MCF 10A (cell line): ENCODE measurements at regions not wholly inside any gene's neighbourhood (a gene's known extent, or its start where the extent isn't known, plus 50 kb on each side); places are given as distances from the start of the nearest gene placed in this dataset.

Source experiments
- BruUV-seq: library from RNA; stranded (reverse); fragments of 400-500 nt; replicated peaks from 2 replicates; lab custom pipeline; 2021; lab: Mats Ljungman, UMichigan
- CTCF ChIA-PET: fragments of 300-600 bp; sonication (Branson Sonifier 250); formaldehyde crosslinking; extraction: SDS; loops from one replicate; lab custom pipeline; 2021; ENCODE audit warnings: antibody characterized with exemption, inconsistent platforms; lab: Yijun Ruan, JAX
- POLR2A ChIA-PET: fragments of 300-600, 350-650 bp; sonication (Branson Sonifier 250); formaldehyde crosslinking; extraction: SDS; loops from one replicate; lab custom pipeline; 2020; ENCODE audit warnings: antibody characterized with exemption, inconsistent platforms; lab: Yijun Ruan, JAX
- DNase-seq: peaks from one replicate; pipeline ENCODE4 v3.0.0-alpha.2; 2018; ENCODE audit not compliant: unreplicated experiment
- H3K27ac Mint-ChIP-seq: one replicate; pipeline ENCODE4 v1.8.0; 2022; ENCODE audit warnings: mild to moderate bottlenecking, low read depth, mixed read lengths; ENCODE audit not compliant: unreplicated experiment
- H3K27me3 Mint-ChIP-seq: one replicate; pipeline ENCODE4 v1.8.0; 2022; ENCODE audit warnings: mixed read lengths; ENCODE audit not compliant: insufficient read depth, unreplicated experiment
- H3K36me3 Mint-ChIP-seq: one replicate; pipeline ENCODE4 v1.8.0; 2022; ENCODE audit warnings: mild to moderate bottlenecking, moderate library complexity, mixed read lengths; ENCODE audit not compliant: insufficient read depth, unreplicated experiment
- H3K4me1 Mint-ChIP-seq: one replicate; pipeline ENCODE4 v1.8.0; 2022; ENCODE audit warnings: mixed read lengths; ENCODE audit not compliant: insufficient read depth, unreplicated experiment
- H3K4me3 Mint-ChIP-seq: one replicate; pipeline ENCODE4 v1.8.0; 2022; ENCODE audit warnings: mild to moderate bottlenecking, moderate library complexity, mixed read lengths; ENCODE audit not compliant: unreplicated experiment
- H3K9me3 Mint-ChIP-seq: one replicate; pipeline ENCODE4 v1.8.0; 2022; ENCODE audit warnings: mixed read lengths; ENCODE audit not compliant: unreplicated experiment
- intact Hi-C: fragments of 100-400 bp; cut with micrococcal nuclease; formaldehyde crosslinking; loops from 2 replicates; pipeline ENCODE4 v1.14.1; 2022
- TF ChIP-seq, protein P1 (sequence below): fragments of 200-600 bp; IDR thresholded peaks from one replicate; pipeline ENCODE4 v1.8.0; 2022; ENCODE audit warnings: antibody characterized with exemption, mild to moderate bottlenecking; ENCODE audit not compliant: unreplicated experiment

GRCh38 chr6:103183831-103184411 lies 1675.8 kb downstream of the HACE1 start:
- no peaks in the 10 kb centered on the region for H3K36me3 Mint-ChIP-seq
- CTCF ChIA-PET, result interaction anchor here (0.6 kb wide), 1 partner anchor 8 kb away, joined by 3 read pairs; no protein-coding TSS in a partner anchor

DNA sequence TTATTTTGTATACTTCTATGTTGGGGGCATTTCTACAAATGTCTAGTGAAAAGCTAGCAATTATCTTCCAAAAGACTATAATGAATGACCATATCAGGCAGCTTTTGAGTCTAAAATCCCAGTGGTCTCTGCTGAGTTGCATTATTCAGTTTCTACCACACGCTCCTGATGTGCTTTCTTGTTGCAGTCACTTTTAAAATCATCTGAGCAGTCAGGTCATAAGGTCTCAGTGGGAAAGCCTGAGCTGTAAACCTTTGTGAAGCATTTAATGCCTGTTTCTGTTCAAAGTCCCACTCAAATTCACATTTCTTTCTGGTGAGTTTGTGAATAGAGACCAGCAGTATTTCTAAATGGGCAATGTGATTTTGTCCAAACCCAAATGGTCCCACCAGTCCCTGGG lies 1681.5 kb downstream of the HACE1 start:
- no peak overlapping the region for H3K27ac Mint-ChIP-seq
- H3K36me3 Mint-ChIP-seq, result no peaks in the 10 kb centered on the region
- H3K9me3 Mint-ChIP-seq, result no peaks in the 10 kb centered on the region
- no peaks in the 10 kb centered on the region for H3K4me1 Mint-ChIP-seq
- H3K4me3 Mint-ChIP-seq, result no peak overlapping the region
- ChIA-PET CTCF (no interaction called here), POLR2A (no interaction called here)
- DNase-seq, result no peak
- no TSS peak for BruUV-seq
- TF ChIP-seq, protein P1, sequence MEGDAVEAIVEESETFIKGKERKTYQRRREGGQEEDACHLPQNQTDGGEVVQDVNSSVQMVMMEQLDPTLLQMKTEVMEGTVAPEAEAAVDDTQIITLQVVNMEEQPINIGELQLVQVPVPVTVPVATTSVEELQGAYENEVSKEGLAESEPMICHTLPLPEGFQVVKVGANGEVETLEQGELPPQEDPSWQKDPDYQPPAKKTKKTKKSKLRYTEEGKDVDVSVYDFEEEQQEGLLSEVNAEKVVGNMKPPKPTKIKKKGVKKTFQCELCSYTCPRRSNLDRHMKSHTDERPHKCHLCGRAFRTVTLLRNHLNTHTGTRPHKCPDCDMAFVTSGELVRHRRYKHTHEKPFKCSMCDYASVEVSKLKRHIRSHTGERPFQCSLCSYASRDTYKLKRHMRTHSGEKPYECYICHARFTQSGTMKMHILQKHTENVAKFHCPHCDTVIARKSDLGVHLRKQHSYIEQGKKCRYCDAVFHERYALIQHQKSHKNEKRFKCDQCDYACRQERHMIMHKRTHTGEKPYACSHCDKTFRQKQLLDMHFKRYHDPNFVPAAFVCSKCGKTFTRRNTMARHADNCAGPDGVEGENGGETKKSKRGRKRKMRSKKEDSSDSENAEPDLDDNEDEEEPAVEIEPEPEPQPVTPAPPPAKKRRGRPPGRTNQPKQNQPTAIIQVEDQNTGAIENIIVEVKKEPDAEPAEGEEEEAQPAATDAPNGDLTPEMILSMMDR, result no peak
- intact Hi-C loops, result no loop called here
- H3K27me3 Mint-ChIP-seq, result no peaks in the 10 kb centered on the region

More at GRCh38 chr6:103183831-103184411, 1675.8 kb downstream of the HACE1 start:
- POLR2A ChIA-PET, result no interaction called here
- Mint-ChIP-seq H3K4me1 (no peaks in the 10 kb centered on the region), H3K27ac (no peak overlapping the region), H3K27me3 (no peaks in the 10 kb centered on the region), H3K4me3 (no peak overlapping the region), H3K9me3 (no peaks in the 10 kb centered on the region)
- DNase-seq, result peak; percentile 17
- TF ChIP-seq, protein P1, result no peak
- BruUV-seq, result no TSS peak
- intact Hi-C loops, result no loop called here

- ChIA-PET CTCF (no interaction called here), POLR2A (no interaction called here)
- Mint-ChIP-seq H3K27ac (no peak overlapping the region), H3K4me3 (no peak overlapping the region), H3K4me1 (no peaks in the 10 kb centered on the region), H3K27me3 (no peaks in the 10 kb centered on the region), H3K36me3 (no peaks in the 10 kb centered on the region), H3K9me3 (no peaks in the 10 kb centered on the region)
- DNase-seq, result peak; percentile 4
- no TSS peak for BruUV-seq
- TF ChIP-seq, protein P1, result no peak
- intact Hi-C loops, result no loop called here
Measured at GRCh38 chr6:103177791-103178190, 1681.9 kb downstream of the HACE1 start.

DNA sequence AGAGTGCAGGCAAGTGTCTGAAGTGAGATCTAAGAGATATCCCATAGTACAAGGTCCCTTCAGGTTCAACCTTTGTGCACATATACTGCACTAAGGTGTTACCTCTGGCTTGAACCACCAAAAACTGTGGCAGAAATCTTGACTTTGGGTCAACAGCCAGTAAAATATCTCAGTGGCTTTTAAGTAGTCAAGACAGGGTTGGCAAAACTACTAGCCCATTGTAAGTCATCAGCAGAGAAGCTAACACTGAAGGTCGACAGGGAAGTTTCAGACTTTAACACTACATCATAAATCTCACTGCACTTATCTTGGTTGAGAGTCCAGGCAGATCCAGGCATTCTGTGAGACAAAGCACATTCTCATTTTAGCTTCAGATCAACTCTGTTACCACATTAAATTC lies 1684.7 kb downstream of the HACE1 start:
- Mint-ChIP-seq H3K27ac (no peak overlapping the region), H3K36me3 (no peaks in the 10 kb centered on the region), H3K4me3 (no peak overlapping the region), H3K4me1 (no peaks in the 10 kb centered on the region), H3K9me3 (no peaks in the 10 kb centered on the region), H3K27me3 (no peaks in the 10 kb centered on the region)
- TF ChIP-seq, protein P1, result no peak
- BruUV-seq, result no TSS peak
- POLR2A ChIA-PET, result no interaction called here
- DNase-seq, result no peak
- intact Hi-C loops, result no loop called here
- CTCF ChIA-PET, result interaction anchor here (0.6 kb wide), 2 partner anchors 36 to 495 kb away, joined by 3 read pairs; no protein-coding TSS in a partner anchor
